Kidney (tissue), 13 donors: ENCODE measurements at regions not wholly inside any gene's neighbourhood (a gene's known extent, or its start where the extent isn't known, plus 50 kb on each side); places are given as distances from the start of the nearest gene placed in this dataset.

Experiments
- DNase-seq, 5 donors: peaks; one replicate each; pipeline ENCODE4 v3.0.0-alpha.2; 2013 to 2020
- FAIRE-seq: peaks from 2 replicates; lab custom pipeline; 2012; peaks lifted over from hg19 to GRCh38; lab: Jason Lieb, UNC
- H3K27ac ChIP-seq, 2 donors: one replicate each; pipeline ENCODE4 v1.7.0; 2013; ENCODE audit warnings: low read depth in 2 of 2, low read length in 2 of 2, inconsistent platforms in 1 of 2
- H3K27me3 ChIP-seq: one replicate; pipeline ENCODE4 v1.7.1; 2013; ENCODE audit warnings: low read length, inconsistent platforms; ENCODE audit not compliant: control insufficient read depth, insufficient read depth
- H3K36me3 ChIP-seq, 3 donors: one replicate each; pipeline versions ENCODE4 v1.7.0 to v1.7.1; 2013; ENCODE audit warnings: low read length in 3 of 3, control low read depth in 1 of 3, inconsistent platforms in 1 of 3; ENCODE audit not compliant: insufficient read depth in 3 of 3, control insufficient read depth in 2 of 3
- H3K4me1 ChIP-seq, 3 donors: one replicate each; pipeline versions ENCODE4 v1.7.0 to v1.7.1; 2013; ENCODE audit warnings: low read length in 3 of 3, inconsistent platforms in 1 of 3, low read depth in 1 of 3; ENCODE audit not compliant: control insufficient read depth in 2 of 3, insufficient read depth in 2 of 3
- H3K4me3 ChIP-seq, 3 donors: one replicate each; pipeline versions ENCODE4 v1.7.0 to v1.8.1; 2013; ENCODE audit warnings: low read length in 3 of 3, control low read depth in 1 of 3, inconsistent platforms in 1 of 3
- H3K9ac ChIP-seq, 3 donors: one replicate each; pipeline versions ENCODE4 v1.7.0 to v1.7.1; 2013; ENCODE audit warnings: low read length in 3 of 3, control low read depth in 1 of 3, inconsistent platforms in 1 of 3
- H3K9me3 ChIP-seq, 3 donors: one replicate each; pipeline versions ENCODE4 v1.7.0 to v1.7.1; 2013; ENCODE audit warnings: low read length in 3 of 3, control low read depth in 1 of 3, inconsistent platforms in 1 of 3; ENCODE audit not compliant: control insufficient read depth in 2 of 3, insufficient read depth in 1 of 3
- intact Hi-C: fragments of 100-400 bp; cut with DNase I; formaldehyde crosslinking; loops from one replicate; pipeline ENCODE4 v1.11.1; 2022
- TF ChIP-seq, protein P1 (sequence below): IDR thresholded peaks from 3 replicates; pipeline ENCODE4 v1.5.1; 2012; ENCODE audit warnings: mild to moderate bottlenecking, moderate library complexity, borderline replicate concordance; ENCODE audit not compliant: insufficient read depth; ENCODE audit errors: extremely low read depth
- donor health status: control.
- donor health status: control.
- donor health status: control.
- donor health status: control.
- donor health status: control.
- donor health status: DM: yes; HTN: yes; CAD: no.
- donor health status: Normal renal cell carcinoma (clear cell type).

DNA sequence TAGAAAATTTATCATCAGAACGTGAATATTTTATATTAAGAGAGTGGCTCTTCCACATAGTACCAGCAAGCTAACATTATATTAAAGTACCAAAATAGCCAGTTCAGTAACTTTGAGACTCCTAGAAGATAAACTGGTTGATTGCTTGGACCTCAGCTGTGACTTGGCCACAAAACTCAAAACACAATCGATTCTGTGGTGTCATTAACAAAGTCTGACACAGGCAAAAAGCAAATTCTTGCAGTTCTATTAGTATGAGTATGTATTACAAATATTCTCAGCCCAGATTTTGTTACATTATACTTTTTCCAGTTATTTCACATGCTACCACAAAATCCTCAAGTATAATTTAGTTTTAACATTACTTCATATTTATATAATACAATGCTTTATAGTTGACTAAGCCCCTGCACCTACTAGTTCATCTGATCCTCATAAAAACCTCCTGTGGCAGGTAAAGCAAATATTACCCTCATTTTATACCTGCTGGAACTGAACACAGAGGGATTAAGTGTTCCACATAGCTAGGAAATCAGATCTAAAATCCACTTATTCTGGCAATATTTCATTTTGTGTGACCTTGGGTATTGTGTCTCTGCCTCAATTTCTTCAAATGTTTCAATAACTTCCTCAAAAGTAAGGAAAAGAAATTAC is 279.9 kb upstream of the MKLN1 start:
- H3K4me1 ChIP-seq: peaks cover 0 to 11% (median 3%) of the 10 kb centered on the region in 3 donors
- H3K27me3 ChIP-seq: no peaks in the 10 kb centered on the region
- TF ChIP-seq, protein P1, sequence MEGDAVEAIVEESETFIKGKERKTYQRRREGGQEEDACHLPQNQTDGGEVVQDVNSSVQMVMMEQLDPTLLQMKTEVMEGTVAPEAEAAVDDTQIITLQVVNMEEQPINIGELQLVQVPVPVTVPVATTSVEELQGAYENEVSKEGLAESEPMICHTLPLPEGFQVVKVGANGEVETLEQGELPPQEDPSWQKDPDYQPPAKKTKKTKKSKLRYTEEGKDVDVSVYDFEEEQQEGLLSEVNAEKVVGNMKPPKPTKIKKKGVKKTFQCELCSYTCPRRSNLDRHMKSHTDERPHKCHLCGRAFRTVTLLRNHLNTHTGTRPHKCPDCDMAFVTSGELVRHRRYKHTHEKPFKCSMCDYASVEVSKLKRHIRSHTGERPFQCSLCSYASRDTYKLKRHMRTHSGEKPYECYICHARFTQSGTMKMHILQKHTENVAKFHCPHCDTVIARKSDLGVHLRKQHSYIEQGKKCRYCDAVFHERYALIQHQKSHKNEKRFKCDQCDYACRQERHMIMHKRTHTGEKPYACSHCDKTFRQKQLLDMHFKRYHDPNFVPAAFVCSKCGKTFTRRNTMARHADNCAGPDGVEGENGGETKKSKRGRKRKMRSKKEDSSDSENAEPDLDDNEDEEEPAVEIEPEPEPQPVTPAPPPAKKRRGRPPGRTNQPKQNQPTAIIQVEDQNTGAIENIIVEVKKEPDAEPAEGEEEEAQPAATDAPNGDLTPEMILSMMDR: no peak
- FAIRE-seq (no peak), DNase-seq (no peak)
- no peaks in the 10 kb centered on the region for H3K9me3 ChIP-seq
- H3K27ac ChIP-seq: no peak overlapping the region
- intact Hi-C loops: loop anchor here (10.0 kb wide), 1 partner anchor 153 kb away; no protein-coding TSS in a partner anchor
- no peak overlapping the region for H3K9ac ChIP-seq
- no peak overlapping the region for H3K4me3 ChIP-seq
- H3K36me3 ChIP-seq: peaks cover 0 to 4% (median 0%) of the 10 kb centered on the region in 3 donors

GRCh38 chr7:131051304-131051703 is 276.4 kb upstream of the MKLN1 start:
- Histone ChIP-seq H3K36me3 (no peaks in the 10 kb centered on the region), H3K9ac (no peak overlapping the region), H3K27ac (no peak overlapping the region), H3K4me1 (peaks cover 0 to 19% (median 3%) of the 10 kb centered on the region in 3 donors), H3K9me3 (no peaks in the 10 kb centered on the region), H3K4me3 (no peak overlapping the region), H3K27me3 (no peaks in the 10 kb centered on the region)
- DNase-seq (no peak), FAIRE-seq (no peak)
- TF ChIP-seq, protein P1: no peak
- intact Hi-C loops: no loop called here

DNA sequence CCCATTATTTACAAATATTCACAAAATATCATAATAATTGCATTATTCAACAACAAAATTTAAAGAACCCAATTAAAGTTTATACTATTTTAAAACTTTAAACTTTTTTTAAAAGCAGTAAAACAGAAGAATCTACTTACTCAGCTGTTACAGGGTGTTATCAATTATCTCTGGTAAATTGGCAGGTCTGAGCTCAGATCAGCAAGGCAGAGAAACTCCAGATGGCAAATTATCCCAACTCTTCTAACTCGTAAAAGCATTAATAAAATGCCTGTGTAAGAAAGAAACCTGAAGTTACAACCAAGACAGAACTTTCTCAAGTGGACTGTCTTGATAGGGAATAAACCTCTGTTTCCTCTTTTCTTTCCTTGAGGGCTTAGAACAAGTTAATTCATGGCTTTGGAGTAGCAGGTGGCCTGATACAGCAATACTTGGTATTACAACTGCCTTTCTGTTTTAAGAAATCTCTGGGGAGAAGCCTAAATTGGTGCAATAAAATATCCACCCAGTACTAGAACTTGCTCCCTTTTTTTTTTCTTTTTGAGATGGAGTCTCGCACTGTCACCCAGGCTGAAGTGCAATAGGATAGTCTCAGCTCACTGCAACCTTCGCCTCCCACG is 275.3 kb upstream of the MKLN1 start:
- no peak for FAIRE-seq
- TF ChIP-seq, protein P1: no peak

More for the DNA sequence above, 275.3 kb upstream of the MKLN1 start:
- Histone ChIP-seq H3K27me3 (no peaks in the 10 kb centered on the region), H3K9me3 (no peaks in the 10 kb centered on the region), H3K9ac (no peak overlapping the region), H3K36me3 (no peaks in the 10 kb centered on the region), H3K4me1 (peaks cover 0 to 19% (median 3%) of the 10 kb centered on the region in 3 donors), H3K4me3 (no peak overlapping the region), H3K27ac (no peak overlapping the region)
- DNase-seq: no peak
- intact Hi-C loops: no loop called here
